ENCODE measurements at regions not wholly inside any gene's neighbourhood (a gene's known extent, or its start where the extent isn't known, plus 50 kb on each side); places are given as distances from the start of the nearest gene placed in this dataset.

GRCh38 chr13:30855569-30855968 is 50.5 kb upstream of the MEDAG start:
- TF ChIP-seq JUN (IDR thresholded peaks at IDR 0.05; ENCODE audit: low read depth, low read length) (no peak), RFX5 (IDR thresholded peaks at IDR 0.05; ENCODE audit: borderline replicate concordance, low read depth, low read length) (no peak), ZNF274 (IDR thresholded peaks at IDR 0.05; ENCODE audit: borderline replicate concordance, extremely low read depth, low read length) (no peak)

Measured in H1 (cell line).